HG03095 (cell line): ENCODE measurements at regions not wholly inside any gene's neighbourhood (a gene's known extent, or its start where the extent isn't known, plus 50 kb on each side); places are given as distances from the start of the nearest gene placed in this dataset.

Experiments used
- ATAC-seq: cut with Tn5 transposase; IDR thresholded peaks from one replicate; pipeline ENCODE4 v1.9.1; 2021; ENCODE audit warnings: moderate library complexity; ENCODE audit not compliant: unreplicated experiment

DNA sequence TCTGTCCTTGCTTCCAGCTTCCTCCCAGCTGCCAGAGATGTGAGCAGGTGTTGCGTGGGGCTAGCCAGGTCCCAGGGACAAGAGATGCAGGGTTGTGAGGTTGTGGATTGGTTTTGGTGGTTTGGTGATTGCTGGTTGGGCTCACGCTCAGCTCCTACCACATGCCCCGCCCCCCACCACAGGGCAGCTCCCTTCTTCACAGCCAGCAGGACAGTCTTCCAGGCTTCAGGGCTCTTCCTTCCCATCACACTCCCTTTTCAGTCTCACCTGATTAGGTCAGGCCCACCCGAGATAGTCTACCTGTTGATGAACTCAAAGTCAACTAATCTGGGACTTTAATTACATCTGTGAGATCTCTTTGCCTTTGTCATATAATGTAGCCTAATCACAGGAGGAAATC lies 52.0 kb upstream of the GLI2 start:
- no peak for ATAC-seq

DNA sequence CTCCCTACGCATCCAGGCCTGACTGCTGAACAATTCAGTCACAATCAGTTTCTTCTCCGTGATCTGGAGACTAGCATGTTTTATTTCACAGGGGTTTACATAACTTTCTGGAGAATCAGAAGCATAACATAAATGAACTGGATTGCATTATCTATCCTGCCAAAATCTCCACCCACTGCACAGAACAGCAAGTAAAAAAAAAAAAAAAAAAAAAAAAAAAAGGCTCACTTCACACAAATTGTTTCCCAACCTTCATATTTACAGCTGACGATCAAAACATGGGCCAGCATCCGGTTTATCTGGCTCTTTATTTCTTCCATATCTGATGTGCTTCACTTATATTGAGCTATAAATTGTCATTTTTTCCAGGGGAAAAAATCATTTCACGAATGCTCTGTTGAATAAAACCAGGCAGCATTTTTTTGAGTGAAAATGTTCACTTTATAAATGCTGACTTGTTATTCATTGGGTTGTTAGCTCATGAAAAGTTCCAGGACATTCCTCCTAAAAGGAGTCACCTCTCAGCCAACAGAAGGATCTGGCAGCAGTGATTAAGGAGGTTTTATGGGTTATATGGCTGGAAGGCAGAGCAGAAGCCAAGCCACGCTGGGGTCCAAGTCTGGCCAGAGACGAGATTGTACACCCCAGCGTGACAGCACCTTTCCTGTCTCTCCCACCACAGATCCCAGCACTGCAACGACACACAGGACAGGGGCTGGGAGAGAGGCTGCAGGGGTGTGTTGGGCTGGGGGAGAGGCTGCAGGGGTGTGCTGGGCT lies 51.2 kb upstream of the GLI2 start:
- ATAC-seq, result no peak

DNA sequence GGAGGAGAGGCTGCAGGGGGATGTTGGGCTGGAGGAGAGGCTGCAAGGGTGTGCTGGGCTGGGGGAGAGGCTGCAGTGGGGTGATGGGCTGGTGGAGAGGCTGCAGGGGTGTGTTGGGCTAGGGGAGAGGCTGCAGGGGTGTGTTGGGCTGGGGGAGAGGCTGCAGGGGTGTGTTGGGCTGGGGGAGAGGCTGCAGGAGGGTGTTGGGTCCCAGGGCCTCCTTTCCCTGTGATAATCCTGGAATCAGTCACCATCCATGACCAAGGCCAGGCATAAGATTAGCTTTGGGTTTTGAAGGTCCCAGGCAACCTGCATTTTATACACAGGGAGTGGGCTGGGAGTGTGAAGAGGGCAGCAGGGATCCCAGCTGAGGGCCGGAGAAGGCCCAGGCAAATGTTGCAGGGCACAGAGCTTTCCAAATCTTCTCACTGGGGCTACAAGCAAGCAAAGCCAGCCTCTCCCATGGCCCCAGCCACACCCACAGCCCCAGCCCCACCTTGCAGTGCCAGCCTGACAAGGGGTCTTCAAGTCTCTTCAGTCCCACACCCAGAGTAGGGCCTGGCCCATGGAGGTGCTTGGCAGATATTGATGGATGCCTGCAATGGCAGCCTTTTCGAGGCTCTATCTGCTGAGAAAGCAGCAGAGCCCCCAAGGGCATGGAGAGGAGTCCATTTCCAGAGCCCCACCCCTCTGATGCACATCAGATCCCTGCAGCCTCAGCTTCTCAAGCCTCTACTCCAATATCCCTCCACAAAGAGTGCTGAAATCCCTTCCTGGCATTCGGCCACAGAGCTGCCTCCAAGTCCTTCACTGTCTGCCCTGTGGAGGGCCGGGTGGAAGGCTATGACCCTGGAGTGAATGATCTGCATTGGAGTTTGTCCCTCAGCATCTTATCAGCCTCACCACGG lies 50.3 kb upstream of the GLI2 start:
- ATAC-seq, result no peak
